NOMO-1 treated with dmso at 0.1 percent for 144 hours (cell line): ENCODE measurements at regions not wholly inside any gene's neighbourhood (a gene's known extent, or its start where the extent isn't known, plus 50 kb on each side); places are given as distances from the start of the nearest gene placed in this dataset.

ENCODE experiments used
- DNase-seq: peaks from one replicate; lab custom pipeline; 2025; ENCODE audit not compliant: unreplicated experiment; lab: John Stamatoyannopoulos, UW

DNA sequence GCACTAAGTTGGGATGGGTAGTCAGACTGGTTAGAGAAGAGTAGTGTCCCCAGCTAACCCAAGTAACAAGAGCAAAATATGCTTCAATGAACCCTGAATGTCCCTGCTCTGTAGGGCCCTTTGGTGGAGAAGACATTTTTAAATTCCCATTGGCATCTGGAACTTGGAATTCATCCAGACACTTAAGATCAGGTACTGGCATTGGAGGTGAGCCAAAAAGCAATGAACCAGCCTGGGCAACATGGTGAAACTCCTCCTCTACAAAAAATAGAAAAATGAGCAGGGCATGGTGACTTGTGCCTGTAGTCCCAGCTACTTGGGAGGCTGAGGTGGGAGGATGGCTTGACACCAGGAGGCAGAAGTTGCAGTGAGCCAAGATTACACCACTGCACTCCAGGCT lies 58.9 kb upstream of the ZNF618 start:
- DNase-seq: no peak

DNA sequence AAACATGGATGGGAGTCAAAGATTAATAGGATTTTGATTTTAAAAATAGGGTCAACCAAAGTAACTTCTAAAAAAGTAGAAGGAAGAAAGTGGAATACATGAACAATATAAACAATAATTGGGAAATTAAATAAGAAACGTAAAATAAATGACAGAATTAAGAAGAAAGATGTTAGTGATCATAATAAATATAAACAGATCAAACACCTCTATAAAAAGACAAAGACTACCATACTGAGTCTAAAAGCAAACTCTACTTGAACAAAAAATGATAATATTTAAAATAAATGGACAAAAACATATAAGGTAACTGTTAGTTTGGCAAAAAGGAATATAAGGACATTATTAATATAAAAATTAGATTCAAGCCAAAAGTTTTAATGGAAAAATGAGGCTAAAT lies 57.7 kb upstream of the ZNF618 start:
- DNase-seq: no peak

DNA sequence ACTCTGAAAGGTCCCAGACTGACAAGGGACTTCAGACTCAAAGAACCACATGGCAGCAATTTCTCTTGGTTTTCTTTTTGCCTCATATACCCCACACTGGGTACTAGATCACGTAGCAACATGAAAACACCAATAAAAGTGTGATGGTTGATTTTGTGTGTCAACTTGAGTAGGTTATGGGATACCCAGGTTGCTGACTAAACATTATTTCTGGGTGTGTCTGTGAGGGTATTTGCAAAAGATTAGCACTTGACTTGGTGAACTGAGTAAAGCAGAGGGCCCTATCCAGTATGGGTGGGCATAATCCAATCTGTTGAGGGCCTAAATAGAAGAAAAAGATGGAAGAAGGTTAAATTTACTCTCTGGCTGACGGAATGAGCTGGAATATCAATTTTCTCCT lies 53.8 kb upstream of the ZNF618 start:
- no peak for DNase-seq

DNA sequence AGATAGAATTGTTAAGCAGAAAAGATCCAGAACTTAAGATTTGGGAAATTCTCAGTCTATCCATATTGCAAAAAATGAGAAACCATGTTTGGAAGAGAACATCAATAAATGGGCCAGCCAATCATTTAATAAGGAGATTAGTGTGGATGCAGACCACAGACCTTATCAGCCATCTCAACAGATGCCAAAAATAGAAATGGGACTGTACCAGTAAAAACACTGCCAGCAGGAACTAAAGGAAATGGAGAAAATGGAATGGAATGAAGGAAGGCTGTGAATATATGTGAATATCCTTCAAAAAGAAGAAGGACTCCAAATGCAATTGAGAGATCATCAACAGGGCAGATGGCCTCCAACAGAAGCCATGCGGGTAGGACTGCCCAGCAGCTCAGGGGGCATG lies 52.7 kb upstream of the ZNF618 start:
- no peak for DNase-seq
